Spleen (tissue), 11 donors: ENCODE measurements at regions not wholly inside any gene's neighbourhood (a gene's known extent, or its start where the extent isn't known, plus 50 kb on each side); places are given as distances from the start of the nearest gene placed in this dataset.

Source experiments
- DNase-seq: peaks from one replicate; pipeline ENCODE4 v3.0.0-alpha.2; 2020
- H3K27ac ChIP-seq, 8 donors: fragments of 200-600 bp; sonication (generic) in 7 of 8; 1 replicate in 4 of 8; 2 replicates in 4 of 8; pipeline versions ENCODE4 v1.5.0 to v1.8.0; 2016 to 2021; ENCODE audit warnings: inconsistent platforms in 4 of 8, mild to moderate bottlenecking in 4 of 8, moderate library complexity in 1 of 8
- H3K27me3 ChIP-seq, 7 donors: fragments of 200-600 bp; sonication (generic) in 6 of 7; replicated peaks in 1 of 7; 1 replicate in 4 of 7; 2 replicates in 3 of 7; pipeline versions ENCODE4 v1.5.0 to v1.8.0; 2016 to 2021; ENCODE audit warnings: inconsistent platforms in 3 of 7, mild to moderate bottlenecking in 1 of 7
- H3K36me3 ChIP-seq, 6 donors: fragments of 200-600 bp; sonication (generic) in 5 of 6; 1 replicate in 4 of 6; 2 replicates in 2 of 6; pipeline versions ENCODE4 v1.5.0 to v1.8.0; 2016 to 2021; ENCODE audit warnings: inconsistent platforms in 2 of 6
- H3K4me1 ChIP-seq, 6 donors: fragments of 200-600 bp; sonication (generic) in 5 of 6; 1 replicate in 3 of 6; 2 replicates in 3 of 6; pipeline versions ENCODE4 v1.5.0 to v1.8.0; 2016 to 2021; ENCODE audit warnings: inconsistent platforms in 3 of 6
- H3K4me3 ChIP-seq, 8 donors: fragments of 200-600 bp; sonication (generic) in 7 of 8; 1 replicate in 4 of 8; 2 replicates in 4 of 8; pipeline versions ENCODE4 v1.5.0 to v1.8.0; 2016 to 2021; ENCODE audit warnings: inconsistent platforms in 4 of 8, mild to moderate bottlenecking in 4 of 8, moderate library complexity in 2 of 8
- H3K9me3 ChIP-seq, 8 donors: fragments of 200-600 bp; sonication (generic) in 7 of 8; 1 replicate in 4 of 8; 2 replicates in 4 of 8; pipeline versions ENCODE4 v1.5.0 to v1.8.0; 2016 to 2021; ENCODE audit warnings: inconsistent platforms in 4 of 8
- CTCF ChIP-seq, 11 experiments: fragments of 200-600 bp in 7 of 11; fragments of 450-650 bp in 4 of 11; sonication (generic) in 4 of 11; IDR thresholded peaks in 8 of 11; conservative IDR thresholded peaks in 3 of 11; 1 replicate in 7 of 11; 2 replicates in 4 of 11; pipeline versions ENCODE4 v1.4.0 to v1.8.0; 2016 to 2021; ENCODE audit warnings: antibody characterized with exemption in 11 of 11, inconsistent platforms in 4 of 11, mild to moderate bottlenecking in 1 of 11
- POLR2A ChIP-seq, 3 donors: fragments of 450-650 bp; IDR thresholded peaks; one replicate each; pipeline ENCODE4 v1.5.1; 2017; ENCODE audit warnings: antibody characterized with exemption in 3 of 3, mild to moderate bottlenecking in 1 of 3
- POLR2AphosphoS5 ChIP-seq, 3 donors: sonication (generic); formaldehyde crosslinking; IDR thresholded peaks; one replicate each; pipeline ENCODE4 v1.5.1; 2017; ENCODE audit warnings: antibody characterized with exemption in 3 of 3
- WGBS, 5 donors: extraction: QIAGEN DNeasy Blood & Tissue Kit in 3 of 5; methylation state at CpG; one replicate each; pipeline versions ENCODE4 v1.1.5 to v1.1.7; 2013 to 2018; 5-methylcytosine and 5-hydroxymethylcytosine counted together
- intact Hi-C: fragments of 100-400 bp; cut with DNase I; formaldehyde crosslinking; loops from one replicate; pipeline ENCODE4 v1.15.0; 2023; ENCODE audit warnings: low total_unique reads
- donor health status: healthy with polysubstance abuse.
- donor health status: DM: no; HTN: no; CAD: no; lungs with moderate emphysema.
- donor health status: DM: no; HTN: no; CAD: no.
- donor health status: Bipolar disorder and iron deficiency.
- donor health status: healthy.
- donor health status: DM: no; HTN: no; CAD: no.
- donor health status: DM: yes; HTN: yes; CAD: no.

GRCh38 chr6:18837013-18837412 lies 449.9 kb downstream of the RNF144B start:
- TF ChIP-seq CTCF (IDR thresholded peaks at IDR 0.05 in 8 of 11, conservative IDR thresholded peaks at IDR 0.05 in 3 of 11) (no peak), POLR2AphosphoS5 (IDR thresholded peaks at IDR 0.05) (no peak), POLR2A (IDR thresholded peaks at IDR 0.05) (no peak)
- no peaks in the 10 kb centered on the region for H3K36me3 ChIP-seq
- peaks cover 0 to 12% (median 0%) of the 10 kb centered on the region in 8 donors for H3K9me3 ChIP-seq
- no peak overlapping the region for H3K27ac ChIP-seq
- H3K4me3 ChIP-seq, result no peak overlapping the region
- no peaks in the 10 kb centered on the region for H3K27me3 ChIP-seq
- DNase-seq, result no peak
- intact Hi-C loops, result no loop called here
- 58 to 84% (median 72%) methylated on average over 3 of the region's 3 CpGs for WGBS, 5 donors
- no peaks in the 10 kb centered on the region for H3K4me1 ChIP-seq

- Histone ChIP-seq H3K27ac (no peak overlapping the region), H3K4me1 (no peaks in the 10 kb centered on the region), H3K4me3 (no peak overlapping the region), H3K27me3 (no peaks in the 10 kb centered on the region), H3K36me3 (no peaks in the 10 kb centered on the region), H3K9me3 (peaks cover 0 to 17% (median 0%) of the 10 kb centered on the region in 8 donors)
- WGBS, 5 donors, result 92 to 100% (median 98%) methylated on average over 1 of the region's 1 CpG
- no peak for TF ChIP-seq CTCF (IDR thresholded peaks at IDR 0.05 in 8 of 11, conservative IDR thresholded peaks at IDR 0.05 in 3 of 11)
- no peak for TF ChIP-seq POLR2AphosphoS5 (IDR thresholded peaks at IDR 0.05)
- TF ChIP-seq POLR2A (IDR thresholded peaks at IDR 0.05), result no peak
- no peak for DNase-seq
- intact Hi-C loops, result no loop called here
These were observed 455.4 kb downstream of the RNF144B start for GRCh38 chr6:18842534-18842933.

- no peak overlapping the region for H3K4me3 ChIP-seq
- no peak overlapping the region for H3K27ac ChIP-seq
- H3K36me3 ChIP-seq, result no peaks in the 10 kb centered on the region
- no peak for DNase-seq
- TF ChIP-seq CTCF (IDR thresholded peaks at IDR 0.05 in 8 of 11, conservative IDR thresholded peaks at IDR 0.05 in 3 of 11) (no peak), POLR2A (IDR thresholded peaks at IDR 0.05) (no peak), POLR2AphosphoS5 (IDR thresholded peaks at IDR 0.05) (no peak)
- H3K9me3 ChIP-seq, result peaks cover 0 to 16% (median 0%) of the 10 kb centered on the region in 8 donors
- WGBS, 5 donors, result 75 to 94% (median 83%) methylated on average over 1 of the region's 1 CpG
- intact Hi-C loops, result no loop called here
- H3K4me1 ChIP-seq, result no peaks in the 10 kb centered on the region
- no peaks in the 10 kb centered on the region for H3K27me3 ChIP-seq
These were observed 458.7 kb downstream of the RNF144B start for GRCh38 chr6:18845896-18846295.

GRCh38 chr6:18846327-18846726 lies 459.2 kb downstream of the RNF144B start:
- H3K27me3 ChIP-seq, result no peaks in the 10 kb centered on the region
- H3K36me3 ChIP-seq, result no peaks in the 10 kb centered on the region
- H3K4me1 ChIP-seq, result no peaks in the 10 kb centered on the region
- no peak overlapping the region for H3K27ac ChIP-seq
- TF ChIP-seq POLR2A (IDR thresholded peaks at IDR 0.05) (no peak), POLR2AphosphoS5 (IDR thresholded peaks at IDR 0.05) (no peak), CTCF (IDR thresholded peaks at IDR 0.05 in 8 of 11, conservative IDR thresholded peaks at IDR 0.05 in 3 of 11) (no peak)
- DNase-seq, result no peak
- H3K9me3 ChIP-seq, result peaks cover 0 to 11% (median 0%) of the 10 kb centered on the region in 8 donors
- H3K4me3 ChIP-seq, result no peak overlapping the region
- intact Hi-C loops, result no loop called here
- 77 to 97% (median 82%) methylated on average over 3 of the region's 3 CpGs for WGBS, 5 donors
